GM13976 (cell line): ENCODE measurements at regions not wholly inside any gene's neighbourhood (a gene's known extent, or its start where the extent isn't known, plus 50 kb on each side); places are given as distances from the start of the nearest gene placed in this dataset.

ENCODE experiments used
- DNase-seq: peaks from one replicate; pipeline ENCODE4 v3.0.0; 2012; ENCODE audit warnings: low spot score
- in situ Hi-C: fragments of 300-500 bp; cut with MboI; formaldehyde crosslinking; loops from one replicate; pipeline ENCODE4 v1.12.0; 2022; ENCODE audit warnings: low sequenced_read_pairs, mixed read lengths, inconsistent platforms; ENCODE audit not compliant: unreplicated experiment
- TF ChIP-seq, protein P1 (sequence below): IDR thresholded peaks from 2 replicates; pipeline ENCODE4 v1.5.1; 2012; ENCODE audit warnings: borderline replicate concordance, mild to moderate bottlenecking; ENCODE audit not compliant: insufficient read depth; ENCODE audit errors: extremely low read depth, missing control alignments, control extremely low read depth

DNA sequence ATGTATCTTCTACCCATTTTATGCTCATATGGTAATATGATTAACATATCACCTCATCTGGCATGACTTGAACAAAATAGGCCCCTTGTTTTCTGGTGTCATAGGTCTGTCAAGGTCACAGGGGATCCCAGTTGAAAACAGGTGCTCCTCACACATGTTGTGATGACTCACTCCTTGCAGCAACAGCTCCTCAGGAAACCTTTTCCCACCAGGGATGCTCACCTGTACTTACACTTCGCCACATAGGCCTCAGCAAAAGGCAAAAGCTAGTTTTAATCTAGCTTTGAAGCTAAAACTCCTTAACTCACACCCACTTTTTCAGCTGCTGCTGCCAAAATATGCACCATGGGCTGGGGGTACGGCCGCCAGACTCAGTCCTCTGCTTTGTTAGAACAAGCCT, 110.0 kb upstream of the SOX21 start:
- in situ Hi-C loops = no loop called here
- DNase-seq = no peak
- TF ChIP-seq, protein P1, sequence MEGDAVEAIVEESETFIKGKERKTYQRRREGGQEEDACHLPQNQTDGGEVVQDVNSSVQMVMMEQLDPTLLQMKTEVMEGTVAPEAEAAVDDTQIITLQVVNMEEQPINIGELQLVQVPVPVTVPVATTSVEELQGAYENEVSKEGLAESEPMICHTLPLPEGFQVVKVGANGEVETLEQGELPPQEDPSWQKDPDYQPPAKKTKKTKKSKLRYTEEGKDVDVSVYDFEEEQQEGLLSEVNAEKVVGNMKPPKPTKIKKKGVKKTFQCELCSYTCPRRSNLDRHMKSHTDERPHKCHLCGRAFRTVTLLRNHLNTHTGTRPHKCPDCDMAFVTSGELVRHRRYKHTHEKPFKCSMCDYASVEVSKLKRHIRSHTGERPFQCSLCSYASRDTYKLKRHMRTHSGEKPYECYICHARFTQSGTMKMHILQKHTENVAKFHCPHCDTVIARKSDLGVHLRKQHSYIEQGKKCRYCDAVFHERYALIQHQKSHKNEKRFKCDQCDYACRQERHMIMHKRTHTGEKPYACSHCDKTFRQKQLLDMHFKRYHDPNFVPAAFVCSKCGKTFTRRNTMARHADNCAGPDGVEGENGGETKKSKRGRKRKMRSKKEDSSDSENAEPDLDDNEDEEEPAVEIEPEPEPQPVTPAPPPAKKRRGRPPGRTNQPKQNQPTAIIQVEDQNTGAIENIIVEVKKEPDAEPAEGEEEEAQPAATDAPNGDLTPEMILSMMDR = no peak

DNA sequence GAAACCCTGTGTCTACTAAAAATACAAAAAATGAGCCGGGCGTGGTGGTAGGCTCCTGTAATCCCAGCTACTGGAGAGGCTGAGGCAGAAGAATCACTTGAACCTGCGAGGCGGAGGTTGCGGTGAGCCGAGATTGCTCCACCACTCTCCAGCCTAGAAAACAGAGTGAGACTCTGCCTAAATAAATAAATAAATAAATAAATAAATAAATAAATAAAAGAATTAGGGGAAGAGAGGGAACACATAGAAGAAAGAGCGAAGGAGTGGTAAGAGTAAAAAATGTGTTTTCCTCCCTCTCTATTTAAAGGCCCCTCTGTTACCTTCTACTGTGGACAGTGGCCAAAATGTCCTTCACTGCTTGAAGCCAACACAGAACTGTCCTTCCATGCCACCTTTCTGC, 103.9 kb upstream of the SOX21 start:
- no peak for DNase-seq
- in situ Hi-C loops = no loop called here
- TF ChIP-seq, protein P1 = no peak

GRCh38 chr13:94813920-94814475, 101.7 kb upstream of the SOX21 start:
- in situ Hi-C loops = no loop called here
- peak; percentile 11 for DNase-seq

GRCh38 chr13:94811753-94812152, 99.4 kb upstream of the SOX21 start:
- TF ChIP-seq, protein P1 = no peak
- DNase-seq = no peak
- in situ Hi-C loops = no loop called here

More at GRCh38 chr13:94813920-94814475, 101.7 kb upstream of the SOX21 start:
- TF ChIP-seq, protein P1 = no peak

- no peak for DNase-seq
- in situ Hi-C loops = no loop called here
- TF ChIP-seq, protein P1 = no peak
Observed at GRCh38 chr13:94800423-94800822, 88.1 kb upstream of the SOX21 start.

- TF ChIP-seq, protein P1 = no peak
- no peak for DNase-seq
- in situ Hi-C loops = no loop called here
Observed at GRCh38 chr13:94799299-94799698, 87.0 kb upstream of the SOX21 start.
